ENCODE measurements at regions not wholly inside any gene's neighbourhood (a gene's known extent, or its start where the extent isn't known, plus 50 kb on each side); places are given as distances from the start of the nearest gene placed in this dataset.
"Not testable (repeated sequence)": the region's sequence is repeated elsewhere in the genome, so short reads cannot be mapped to it uniquely, and the experiment has no call there.

DNA sequence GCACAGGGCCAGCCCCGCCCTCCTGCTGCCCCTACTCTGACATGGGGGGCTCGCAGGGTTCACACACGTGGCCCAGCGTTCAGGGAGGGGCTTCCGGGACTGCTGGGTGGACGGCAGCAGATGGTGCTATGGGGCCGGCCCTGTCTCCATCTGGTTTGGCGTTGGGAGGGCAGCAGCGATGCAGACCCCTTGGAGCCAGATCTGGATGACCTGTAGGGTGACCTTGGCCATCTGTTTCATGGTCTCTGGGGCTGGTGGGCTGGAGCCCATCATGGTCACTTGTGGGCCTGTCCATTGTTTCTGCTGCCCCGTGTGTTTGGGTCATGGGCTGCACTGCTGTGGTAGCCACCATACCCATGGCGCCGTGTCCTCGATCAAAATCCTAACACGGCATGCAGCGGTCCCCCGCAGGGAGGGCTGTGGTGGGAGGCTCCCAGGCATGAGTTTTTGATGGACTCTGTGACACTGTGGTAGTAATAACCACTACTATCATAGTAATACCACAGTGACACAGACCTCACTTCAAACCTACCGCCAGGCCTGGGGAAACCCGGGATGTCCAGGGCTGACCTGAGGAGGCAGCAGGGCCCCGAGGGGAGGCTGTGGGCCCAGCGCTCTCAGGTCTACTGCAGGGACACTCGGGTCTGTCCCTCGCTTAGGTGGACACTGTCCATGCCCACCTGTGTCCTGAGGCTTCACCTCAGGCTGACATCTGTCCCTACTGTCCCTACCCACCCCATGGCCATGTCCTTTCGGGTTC is 359.4 kb downstream of the TMEM121 start:
- no peak overlapping the region for H3K27ac ChIP-seq
- ChIA-PET POLR2A (ENCODE audit: low non-redundant PET) (no interaction called here), CTCF (no interaction called here)
- no peak for DNase-seq (ENCODE audit: low spot score)
- TF ChIP-seq, protein P1, sequence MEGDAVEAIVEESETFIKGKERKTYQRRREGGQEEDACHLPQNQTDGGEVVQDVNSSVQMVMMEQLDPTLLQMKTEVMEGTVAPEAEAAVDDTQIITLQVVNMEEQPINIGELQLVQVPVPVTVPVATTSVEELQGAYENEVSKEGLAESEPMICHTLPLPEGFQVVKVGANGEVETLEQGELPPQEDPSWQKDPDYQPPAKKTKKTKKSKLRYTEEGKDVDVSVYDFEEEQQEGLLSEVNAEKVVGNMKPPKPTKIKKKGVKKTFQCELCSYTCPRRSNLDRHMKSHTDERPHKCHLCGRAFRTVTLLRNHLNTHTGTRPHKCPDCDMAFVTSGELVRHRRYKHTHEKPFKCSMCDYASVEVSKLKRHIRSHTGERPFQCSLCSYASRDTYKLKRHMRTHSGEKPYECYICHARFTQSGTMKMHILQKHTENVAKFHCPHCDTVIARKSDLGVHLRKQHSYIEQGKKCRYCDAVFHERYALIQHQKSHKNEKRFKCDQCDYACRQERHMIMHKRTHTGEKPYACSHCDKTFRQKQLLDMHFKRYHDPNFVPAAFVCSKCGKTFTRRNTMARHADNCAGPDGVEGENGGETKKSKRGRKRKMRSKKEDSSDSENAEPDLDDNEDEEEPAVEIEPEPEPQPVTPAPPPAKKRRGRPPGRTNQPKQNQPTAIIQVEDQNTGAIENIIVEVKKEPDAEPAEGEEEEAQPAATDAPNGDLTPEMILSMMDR (conservative IDR thresholded peaks at IDR 0.05; ENCODE audit: low read depth): no peak

DNA sequence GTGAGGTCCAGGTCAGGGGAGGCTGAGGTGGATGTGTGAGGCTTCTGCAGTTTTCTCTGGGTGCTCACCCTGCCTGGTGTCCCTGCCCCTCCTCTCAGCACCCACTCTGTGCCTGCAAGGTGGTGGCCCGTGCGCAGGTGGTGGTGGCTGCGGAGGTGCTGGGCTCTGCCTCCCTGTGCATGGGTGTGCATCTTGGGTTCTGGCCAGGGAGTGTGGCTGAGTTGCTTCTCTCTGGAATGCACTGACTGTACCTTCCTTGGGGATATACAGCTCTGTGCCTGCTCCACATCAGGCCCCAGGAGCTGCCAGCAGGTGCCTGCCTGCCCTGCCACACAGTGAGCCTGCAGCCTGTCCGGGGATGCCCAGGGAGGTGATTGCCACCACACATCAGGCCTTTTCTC is 360.4 kb downstream of the TMEM121 start:
- CTCF ChIA-PET; POLR2A ChIA-PET (ENCODE audit: low non-redundant PET): not testable (repeated sequence)

DNA sequence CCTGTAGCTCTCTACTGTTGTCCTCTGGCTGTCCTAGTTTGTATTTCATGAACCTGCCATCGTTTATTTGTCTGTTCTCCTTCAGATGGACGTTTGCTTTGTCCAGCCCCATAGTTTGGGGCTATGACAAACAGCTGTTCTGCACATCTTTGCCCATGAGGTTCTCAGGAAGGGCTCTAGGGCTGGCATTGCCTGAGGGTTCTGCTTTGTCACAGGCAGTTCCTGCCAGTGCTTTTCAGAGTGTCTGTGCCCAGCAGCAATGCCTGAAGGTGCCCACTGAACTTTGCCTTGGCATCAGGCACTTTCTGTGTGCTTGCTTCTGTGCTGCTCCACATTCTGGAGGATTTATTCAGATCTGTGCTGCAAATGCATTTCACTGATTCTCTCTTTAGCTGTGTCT is 361.3 kb downstream of the TMEM121 start:
- DNase-seq (ENCODE audit: low spot score): no peak
- POLR2A ChIA-PET (ENCODE audit: low non-redundant PET): no interaction called here
- H3K27ac ChIP-seq: no peak overlapping the region
- TF ChIP-seq, protein P1 (conservative IDR thresholded peaks at IDR 0.05; ENCODE audit: low read depth): no peak
- CTCF ChIA-PET: no interaction called here

More for the DNA sequence above, 360.4 kb downstream of the TMEM121 start:
- not testable (repeated sequence) for H3K27ac ChIP-seq; DNase-seq (ENCODE audit: low spot score)

DNA sequence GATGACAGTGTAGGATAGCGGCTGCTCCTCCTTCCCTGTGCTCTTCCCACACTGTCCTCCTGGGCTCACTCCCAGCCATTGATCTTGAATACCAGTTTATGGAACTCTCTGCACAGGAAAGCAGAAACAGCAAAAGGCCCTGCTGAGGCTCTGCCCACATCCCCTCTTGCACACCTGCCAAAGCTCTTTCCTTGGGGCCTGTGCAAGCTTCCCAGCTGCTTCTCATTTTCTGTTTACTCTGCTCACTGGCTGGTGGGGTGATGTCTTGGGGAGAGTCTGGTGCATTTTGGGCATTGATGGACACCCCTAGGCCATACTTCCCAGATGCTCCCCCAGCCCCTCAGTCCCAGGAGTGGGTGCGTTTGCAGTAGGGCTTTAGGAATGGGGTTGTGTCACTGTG is 361.8 kb downstream of the TMEM121 start:
- TF ChIP-seq, protein P1 (conservative IDR thresholded peaks at IDR 0.05; ENCODE audit: low read depth): no peak
- CTCF ChIA-PET: no interaction called here
- DNase-seq (ENCODE audit: low spot score): no peak
- H3K27ac ChIP-seq: no peak overlapping the region
- POLR2A ChIA-PET (ENCODE audit: low non-redundant PET): no interaction called here

DNA sequence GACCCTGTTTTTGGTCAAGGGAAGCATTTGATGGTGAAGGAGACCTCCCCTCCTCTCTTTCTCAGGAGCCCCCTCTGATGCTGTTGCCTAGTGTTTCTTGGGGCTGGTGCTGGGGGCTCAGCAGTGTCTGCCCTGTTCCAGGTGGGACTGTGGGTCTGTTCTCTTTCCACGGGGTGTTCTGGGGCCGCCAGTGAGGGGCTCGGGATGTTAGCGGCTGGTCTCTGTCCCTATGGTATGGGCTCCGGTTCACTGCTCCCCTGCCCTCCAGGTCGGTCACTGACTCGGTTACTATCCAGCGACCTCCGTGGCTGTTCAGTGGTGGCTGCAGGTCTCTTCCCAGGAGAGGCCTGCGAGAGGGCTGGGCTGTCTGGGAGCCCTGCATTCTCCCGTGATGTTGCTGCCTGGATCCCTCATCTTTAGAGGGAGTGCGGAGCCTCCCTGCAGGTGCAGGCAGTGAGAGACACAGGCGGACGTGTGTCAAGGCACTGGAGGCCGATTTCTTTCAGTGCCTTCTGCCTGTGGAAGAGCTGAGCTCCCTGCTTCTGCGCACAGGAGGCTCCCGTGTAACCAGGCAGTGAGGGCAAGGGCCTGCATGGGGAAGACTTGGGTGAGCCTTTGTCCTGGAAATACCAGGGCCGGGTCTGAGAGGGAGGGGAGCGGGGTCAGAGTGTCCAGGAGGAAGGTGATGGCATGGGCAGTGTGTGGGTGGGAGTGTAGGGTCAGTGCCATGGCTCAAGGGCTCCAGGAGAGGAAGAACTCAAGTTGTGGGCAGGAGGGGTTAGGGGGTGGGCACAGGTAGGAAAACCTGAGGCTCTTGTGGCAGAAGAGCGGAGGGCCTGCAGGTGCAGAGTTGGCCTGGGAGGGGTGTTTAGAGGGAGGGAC is 362.6 kb downstream of the TMEM121 start:
- CTCF ChIA-PET: no interaction called here
- TF ChIP-seq, protein P1 (conservative IDR thresholded peaks at IDR 0.05; ENCODE audit: low read depth): no peak
- H3K27ac ChIP-seq: no peak overlapping the region
- POLR2A ChIA-PET (ENCODE audit: low non-redundant PET): no interaction called here
- DNase-seq (ENCODE audit: low spot score): no peak

DNA sequence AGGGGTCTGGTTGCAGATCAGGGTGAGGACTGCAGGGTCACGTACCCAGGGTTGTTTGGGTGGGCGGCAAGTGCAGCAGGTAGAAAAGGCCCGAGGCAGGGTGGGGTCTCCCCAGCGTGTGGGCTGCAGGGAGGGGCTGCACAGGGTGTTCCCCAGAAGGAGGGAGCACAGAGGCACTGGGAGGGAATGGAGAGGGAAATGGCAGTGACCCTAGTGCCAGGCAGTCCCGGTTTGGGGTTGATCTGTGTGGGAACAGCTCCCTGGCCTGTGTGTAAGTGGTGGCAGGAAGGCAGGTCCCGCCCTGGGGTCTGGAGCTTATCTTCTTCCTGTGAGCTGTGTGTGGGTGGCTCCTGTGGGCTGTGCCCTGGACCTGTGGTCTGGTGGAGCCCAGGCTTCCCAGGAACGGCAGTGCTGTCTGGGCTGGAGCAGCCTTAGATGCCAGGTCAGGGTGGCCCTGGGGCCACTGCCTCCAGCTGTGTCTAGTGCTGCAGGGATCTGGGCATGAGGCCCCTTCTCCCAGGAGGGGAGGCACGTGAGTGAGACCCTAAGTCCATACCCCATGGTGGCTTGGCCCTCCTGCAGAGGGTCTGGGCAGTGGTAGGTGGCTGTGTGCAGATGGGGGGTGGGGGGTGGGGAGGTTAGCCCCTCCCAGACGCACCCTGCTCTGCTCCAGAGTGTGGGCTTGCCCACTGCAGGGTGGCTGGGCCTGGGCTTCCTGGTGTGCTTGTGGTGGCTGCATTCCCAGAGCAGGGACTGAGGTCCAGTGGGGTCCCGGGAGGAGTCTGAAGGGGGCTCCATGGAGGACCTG is 363.5 kb downstream of the TMEM121 start:
- TF ChIP-seq, protein P1 (conservative IDR thresholded peaks at IDR 0.05; ENCODE audit: low read depth): no peak
- CTCF ChIA-PET: interaction anchor here (0.5 kb wide), 1 partner anchor 147 kb away, joined by 3 read pairs; no protein-coding TSS in a partner anchor
- no peak overlapping the region for H3K27ac ChIP-seq
- DNase-seq (ENCODE audit: low spot score): no peak
- POLR2A ChIA-PET (ENCODE audit: low non-redundant PET): no interaction called here
